GM23338 (cell line): ENCODE measurements at regions not wholly inside any gene's neighbourhood (a gene's known extent, or its start where the extent isn't known, plus 50 kb on each side); places are given as distances from the start of the nearest gene placed in this dataset.
A peak's percentile ranks its signal among the peaks of the same experiment; 100 is the strongest.

Experiments used
- ATAC-seq: fragments of 200-7000 bp; cut with Tn5 transposase; 3 replicates; pipeline ENCODE4 v1.9.1; 2020
- DNase-seq: peaks from one replicate; pipeline ENCODE4 v3.0.0-alpha.2; 2015; ENCODE audit warnings: low spot score
- H2AFZ ChIP-seq: fragments of 200-600 bp; sonication (generic); 2 replicates; pipeline ENCODE4 v1.8.0; 2016; ENCODE audit warnings: antibody characterized with exemption, mild to moderate bottlenecking, moderate library complexity
- H3F3A ChIP-seq: fragments of 200-600 bp; sonication (generic); replicated peaks from 2 replicates; pipeline ENCODE4 v1.8.0; 2017; ENCODE audit warnings: antibody characterized with exemption, mixed run types, low read depth
- H3K27ac ChIP-seq: fragments of 200-600 bp; sonication (generic); 2 replicates; pipeline ENCODE4 v1.6.1; 2016; ENCODE audit warnings: low read depth
- H3K27me3 ChIP-seq: fragments of 200-600 bp; sonication (generic); 2 replicates; pipeline ENCODE4 v1.8.0; 2016; ENCODE audit warnings: mild to moderate bottlenecking, mixed run types, moderate library complexity; ENCODE audit not compliant: insufficient read depth
- H3K36me3 ChIP-seq: fragments of 200-600 bp; sonication (generic); 2 replicates; pipeline ENCODE4 v1.8.0; 2016; ENCODE audit warnings: mild to moderate bottlenecking; ENCODE audit not compliant: insufficient read depth
- H3K4me1 ChIP-seq: fragments of 200-600 bp; sonication (generic); 2 replicates; pipeline ENCODE4 v1.8.0; 2016; ENCODE audit warnings: mild to moderate bottlenecking, moderate library complexity; ENCODE audit not compliant: insufficient read depth
- H3K4me2 ChIP-seq: fragments of 200-600 bp; sonication (generic); 2 replicates; pipeline ENCODE4 v1.7.1; 2017; ENCODE audit warnings: mixed run types
- H3K4me3 ChIP-seq: fragments of 200-600 bp; sonication (generic); 2 replicates; pipeline ENCODE4 v1.6.1; 2016; ENCODE audit warnings: mixed run types
- H3K79me2 ChIP-seq: fragments of 200-600 bp; sonication (generic); replicated peaks from 2 replicates; pipeline ENCODE4 v1.8.0; 2017; ENCODE audit warnings: mild to moderate bottlenecking; ENCODE audit not compliant: insufficient read depth
- H3K9me2 ChIP-seq: fragments of 200-600 bp; sonication (generic); 2 replicates; pipeline ENCODE4 v1.8.0; 2017; ENCODE audit not compliant: insufficient read depth
- H4K20me1 ChIP-seq: fragments of 200-600 bp; sonication (generic); replicated peaks from 2 replicates; pipeline ENCODE4 v1.8.0; 2017; ENCODE audit warnings: mild to moderate bottlenecking; ENCODE audit not compliant: insufficient read depth
- H3K27ac Mint-ChIP-seq: 2 replicates; pipeline ENCODE4 v1.8.0; 2020; ENCODE audit warnings: inconsistent platforms, mild to moderate bottlenecking, moderate library complexity, mixed read lengths
- H3K27me3 Mint-ChIP-seq: 3 replicates; pipeline ENCODE4 v1.8.0; 2022; ENCODE audit warnings: low read depth, mild to moderate bottlenecking, moderate library complexity, mixed read lengths, inconsistent platforms; ENCODE audit not compliant: insufficient read depth, poor library complexity
- H3K36me3 Mint-ChIP-seq: 3 replicates; pipeline ENCODE4 v1.8.0; 2021; ENCODE audit warnings: low read depth, mild to moderate bottlenecking, inconsistent platforms, moderate library complexity, mixed read lengths
- H3K4me1 Mint-ChIP-seq: 3 replicates; pipeline ENCODE4 v1.8.0; 2020; ENCODE audit warnings: mild to moderate bottlenecking, inconsistent platforms, mixed read lengths
- H3K4me3 Mint-ChIP-seq: 3 replicates; pipeline ENCODE4 v1.8.0; 2021; ENCODE audit warnings: moderate library complexity, mild to moderate bottlenecking, inconsistent platforms, mixed read lengths
- H3K9me3 Mint-ChIP-seq: 3 replicates; pipeline ENCODE4 v1.8.0; 2020; ENCODE audit warnings: moderate library complexity, mild to moderate bottlenecking, inconsistent platforms, mixed read lengths
- CREB1 ChIP-seq: fragments of 250-450 bp; sonication (Bioruptor Pico); IDR thresholded peaks from 2 replicates; pipeline ENCODE4 v1.5.0; 2020; ENCODE audit warnings: low read depth, mild to moderate bottlenecking, moderate library complexity
- EZH2phosphoT487 ChIP-seq: fragments of 200-600 bp; sonication (generic); IDR thresholded peaks from one replicate; pipeline ENCODE4 v1.8.1; 2018; ENCODE audit warnings: antibody characterized with exemption; ENCODE audit not compliant: unreplicated experiment
- JUNB ChIP-seq: IDR thresholded peaks from one replicate; pipeline ENCODE4 v1.6.1; 2016; ENCODE audit warnings: antibody characterized with exemption; ENCODE audit not compliant: unreplicated experiment
- TF ChIP-seq, protein P1 (sequence below): fragments of 250-450 bp; sonication (Bioruptor Pico); IDR thresholded peaks from 2 replicates; pipeline ENCODE4 v1.5.0; 2020; ENCODE audit warnings: mild to moderate bottlenecking, moderate library complexity

DNA sequence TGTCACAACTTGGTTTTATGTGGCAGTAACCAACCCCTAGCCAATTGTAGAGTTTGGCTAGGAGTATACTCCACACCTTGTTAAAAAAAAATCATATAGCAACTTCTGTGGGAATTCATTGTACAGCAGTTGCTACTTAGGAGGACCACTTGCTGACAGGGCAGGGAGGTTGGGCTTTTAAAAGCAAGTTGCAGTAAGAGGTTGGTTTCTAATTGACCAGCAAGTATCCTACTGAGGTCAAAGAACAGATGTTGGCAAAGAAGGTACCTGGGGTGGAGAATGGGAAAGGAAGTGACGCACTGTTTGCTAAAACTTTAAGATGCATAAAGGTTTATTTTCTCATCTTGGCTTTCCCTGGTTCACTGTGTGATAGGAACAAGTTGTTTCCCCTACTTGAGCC lies 104.6 kb downstream of the TBX3 start (continued):
- no peak for TF ChIP-seq CREB1 (CRISPR knock-in tag)
- no peak for TF ChIP-seq JUNB

DNA sequence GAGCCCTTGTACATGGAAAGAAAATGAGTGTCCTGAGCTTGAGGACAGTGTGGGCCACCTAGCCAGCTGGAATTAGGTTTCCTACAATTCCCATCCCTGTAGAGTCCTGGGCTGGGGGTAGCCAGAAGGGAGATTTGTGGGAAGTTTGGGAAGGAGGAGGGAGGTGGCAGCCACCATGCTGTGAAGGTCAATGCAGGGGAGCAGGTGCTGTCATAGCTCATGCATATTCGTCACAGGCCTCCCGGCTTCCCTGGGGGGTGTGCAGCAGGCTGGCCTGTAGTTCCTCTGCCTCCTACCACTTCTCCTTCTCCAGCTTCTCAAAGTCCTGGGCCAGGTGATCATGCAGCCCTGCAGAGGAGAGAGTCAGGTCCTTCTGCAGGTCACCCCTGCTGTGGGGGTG lies 121.3 kb downstream of the TBX3 start:
- Histone ChIP-seq H3F3A (no peaks in the 10 kb centered on the region), H3K4me3 (no peak overlapping the region), H3K9me2 (no peaks in the 10 kb centered on the region), H3K4me2 (peak overlapping the region; percentile 27; the same call in 1 of the 2 replicates), H3K36me3 (no peaks in the 10 kb centered on the region), H4K20me1 (no peaks in the 10 kb centered on the region), H2AFZ (peak overlapping the region; percentile 14; the same call in 1 of the 2 replicates), H3K27ac (no peak overlapping the region), H3K4me1 (0 out of 2 replicates have a peak, but pooled peaks cover 9% of the 10 kb centered on the region), H3K27me3 (no peaks in the 10 kb centered on the region), H3K79me2 (no peaks in the 10 kb centered on the region)
- H3K36me3 Mint-ChIP-seq: no peaks in the 10 kb centered on the region
- DNase-seq (peak; percentile 40), ATAC-seq (peak; percentile 89)
- TF ChIP-seq JUNB: no peak
- no peak for TF ChIP-seq CREB1 (CRISPR knock-in tag)
- no peak for TF ChIP-seq EZH2phosphoT487
- TF ChIP-seq, protein P1, sequence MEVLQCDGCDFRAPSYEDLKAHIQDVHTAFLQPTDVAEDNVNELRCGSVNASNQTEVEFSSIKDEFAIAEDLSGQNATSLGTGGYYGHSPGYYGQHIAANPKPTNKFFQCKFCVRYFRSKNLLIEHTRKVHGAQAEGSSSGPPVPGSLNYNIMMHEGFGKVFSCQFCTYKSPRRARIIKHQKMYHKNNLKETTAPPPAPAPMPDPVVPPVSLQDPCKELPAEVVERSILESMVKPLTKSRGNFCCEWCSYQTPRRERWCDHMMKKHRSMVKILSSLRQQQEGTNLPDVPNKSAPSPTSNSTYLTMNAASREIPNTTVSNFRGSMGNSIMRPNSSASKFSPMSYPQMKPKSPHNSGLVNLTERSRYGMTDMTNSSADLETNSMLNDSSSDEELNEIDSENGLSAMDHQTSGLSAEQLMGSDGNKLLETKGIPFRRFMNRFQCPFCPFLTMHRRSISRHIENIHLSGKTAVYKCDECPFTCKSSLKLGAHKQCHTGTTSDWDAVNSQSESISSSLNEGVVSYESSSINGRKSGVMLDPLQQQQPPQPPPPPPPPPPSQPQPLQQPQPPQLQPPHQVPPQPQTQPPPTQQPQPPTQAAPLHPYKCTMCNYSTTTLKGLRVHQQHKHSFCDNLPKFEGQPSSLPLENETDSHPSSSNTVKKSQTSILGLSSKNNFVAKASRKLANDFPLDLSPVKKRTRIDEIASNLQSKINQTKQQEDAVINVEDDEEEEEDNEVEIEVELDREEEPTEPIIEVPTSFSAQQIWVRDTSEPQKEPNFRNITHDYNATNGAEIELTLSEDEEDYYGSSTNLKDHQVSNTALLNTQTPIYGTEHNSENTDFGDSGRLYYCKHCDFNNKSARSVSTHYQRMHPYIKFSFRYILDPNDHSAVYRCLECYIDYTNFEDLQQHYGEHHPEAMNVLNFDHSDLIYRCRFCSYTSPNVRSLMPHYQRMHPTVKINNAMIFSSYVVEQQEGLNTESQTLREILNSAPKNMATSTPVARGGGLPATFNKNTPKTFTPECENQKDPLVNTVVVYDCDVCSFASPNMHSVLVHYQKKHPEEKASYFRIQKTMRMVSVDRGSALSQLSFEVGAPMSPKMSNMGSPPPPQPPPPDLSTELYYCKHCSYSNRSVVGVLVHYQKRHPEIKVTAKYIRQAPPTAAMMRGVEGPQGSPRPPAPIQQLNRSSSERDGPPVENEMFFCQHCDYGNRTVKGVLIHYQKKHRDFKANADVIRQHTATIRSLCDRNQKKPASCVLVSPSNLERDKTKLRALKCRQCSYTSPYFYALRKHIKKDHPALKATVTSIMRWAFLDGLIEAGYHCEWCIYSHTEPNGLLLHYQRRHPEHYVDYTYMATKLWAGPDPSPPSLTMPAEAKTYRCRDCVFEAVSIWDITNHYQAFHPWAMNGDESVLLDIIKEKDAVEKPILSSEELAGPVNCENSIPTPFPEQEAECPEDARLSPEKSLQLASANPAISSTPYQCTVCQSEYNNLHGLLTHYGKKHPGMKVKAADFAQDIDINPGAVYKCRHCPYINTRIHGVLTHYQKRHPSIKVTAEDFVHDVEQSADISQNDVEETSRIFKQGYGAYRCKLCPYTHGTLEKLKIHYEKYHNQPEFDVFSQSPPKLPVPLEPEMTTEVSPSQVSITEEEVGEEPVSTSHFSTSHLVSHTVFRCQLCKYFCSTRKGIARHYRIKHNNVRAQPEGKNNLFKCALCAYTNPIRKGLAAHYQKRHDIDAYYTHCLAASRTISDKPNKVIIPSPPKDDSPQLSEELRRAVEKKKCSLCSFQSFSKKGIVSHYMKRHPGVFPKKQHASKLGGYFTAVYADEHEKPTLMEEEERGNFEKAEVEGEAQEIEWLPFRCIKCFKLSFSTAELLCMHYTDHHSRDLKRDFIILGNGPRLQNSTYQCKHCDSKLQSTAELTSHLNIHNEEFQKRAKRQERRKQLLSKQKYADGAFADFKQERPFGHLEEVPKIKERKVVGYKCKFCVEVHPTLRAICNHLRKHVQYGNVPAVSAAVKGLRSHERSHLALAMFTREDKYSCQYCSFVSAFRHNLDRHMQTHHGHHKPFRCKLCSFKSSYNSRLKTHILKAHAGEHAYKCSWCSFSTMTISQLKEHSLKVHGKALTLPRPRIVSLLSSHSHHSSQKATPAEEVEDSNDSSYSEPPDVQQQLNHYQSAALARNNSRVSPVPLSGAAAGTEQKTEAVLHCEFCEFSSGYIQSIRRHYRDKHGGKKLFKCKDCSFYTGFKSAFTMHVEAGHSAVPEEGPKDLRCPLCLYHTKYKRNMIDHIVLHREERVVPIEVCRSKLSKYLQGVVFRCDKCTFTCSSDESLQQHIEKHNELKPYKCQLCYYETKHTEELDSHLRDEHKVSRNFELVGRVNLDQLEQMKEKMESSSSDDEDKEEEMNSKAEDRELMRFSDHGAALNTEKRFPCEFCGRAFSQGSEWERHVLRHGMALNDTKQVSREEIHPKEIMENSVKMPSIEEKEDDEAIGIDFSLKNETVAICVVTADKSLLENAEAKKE: 0 out of 2 replicates have a peak, but pooled peaks have one; percentile 10
- H3K27ac Mint-ChIP-seq: no peak overlapping the region
- peaks cover 6% of the 10 kb centered on the region for H3K27me3 Mint-ChIP-seq
- peak overlapping the region; percentile 17; the same call in 1 of the 3 replicates for H3K4me3 Mint-ChIP-seq
- peaks cover 14% of the 10 kb centered on the region for H3K4me1 Mint-ChIP-seq
- peaks cover 5% of the 10 kb centered on the region for H3K9me3 Mint-ChIP-seq
